Activated naive CD4-positive, alpha-beta T cell treated with anti-CD3 and anti-CD28 coated beads, Interleukin-2, amount 50 U/mL, for 24 hours (primary cell): ENCODE measurements at regions not wholly inside any gene's neighbourhood (a gene's known extent, or its start where the extent isn't known, plus 50 kb on each side); places are given as distances from the start of the nearest gene placed in this dataset.

ENCODE experiments used
- H3K27ac Mint-ChIP-seq: one replicate; pipeline ENCODE4 v1.8.0; 2021; ENCODE audit warnings: mild to moderate bottlenecking, mixed read lengths
- H3K27me3 Mint-ChIP-seq: one replicate; pipeline ENCODE4 v1.8.0; 2021; ENCODE audit warnings: mixed read lengths
- H3K36me3 Mint-ChIP-seq: one replicate; pipeline ENCODE4 v1.8.0; 2021; ENCODE audit warnings: mixed read lengths
- H3K4me1 Mint-ChIP-seq: one replicate; pipeline ENCODE4 v1.8.0; 2021; ENCODE audit warnings: mixed read lengths
- H3K4me3 Mint-ChIP-seq: one replicate; pipeline ENCODE4 v1.8.0; 2021; ENCODE audit warnings: mild to moderate bottlenecking, mixed read lengths
- H3K9me3 Mint-ChIP-seq: one replicate; pipeline ENCODE4 v1.8.0; 2021; ENCODE audit warnings: mixed read lengths

GRCh38 chr9:73541923-73542322, 390.3 kb downstream of the ANXA1 start:
- no peak overlapping the region for H3K4me3 Mint-ChIP-seq
- H3K27me3 Mint-ChIP-seq: no peaks in the 10 kb centered on the region
- H3K36me3 Mint-ChIP-seq: no peaks in the 10 kb centered on the region
- H3K27ac Mint-ChIP-seq: no peak overlapping the region
- no peaks in the 10 kb centered on the region for H3K9me3 Mint-ChIP-seq
- H3K4me1 Mint-ChIP-seq: no peaks in the 10 kb centered on the region

GRCh38 chr9:73543727-73544126, 392.1 kb downstream of the ANXA1 start:
- Mint-ChIP-seq H3K9me3 (no peaks in the 10 kb centered on the region), H3K4me1 (no peaks in the 10 kb centered on the region), H3K27ac (no peak overlapping the region), H3K36me3 (no peaks in the 10 kb centered on the region), H3K27me3 (no peaks in the 10 kb centered on the region), H3K4me3 (no peak overlapping the region)

- H3K4me3 Mint-ChIP-seq: no peak overlapping the region
- H3K27me3 Mint-ChIP-seq: no peaks in the 10 kb centered on the region
- H3K27ac Mint-ChIP-seq: no peak overlapping the region
- H3K36me3 Mint-ChIP-seq: no peaks in the 10 kb centered on the region
- H3K4me1 Mint-ChIP-seq: no peaks in the 10 kb centered on the region
- peaks cover 6% of the 10 kb centered on the region for H3K9me3 Mint-ChIP-seq
Measured at GRCh38 chr9:73548201-73548600, 396.5 kb downstream of the ANXA1 start.

- Mint-ChIP-seq H3K27me3 (no peaks in the 10 kb centered on the region), H3K4me3 (no peak overlapping the region), H3K4me1 (no peaks in the 10 kb centered on the region), H3K36me3 (no peaks in the 10 kb centered on the region), H3K9me3 (peaks cover 8% of the 10 kb centered on the region), H3K27ac (no peak overlapping the region)
Measured at GRCh38 chr9:73549991-73550390, 398.3 kb downstream of the ANXA1 start.

GRCh38 chr9:73553295-73553694, 401.6 kb downstream of the ANXA1 start:
- Mint-ChIP-seq H3K9me3 (peaks cover 8% of the 10 kb centered on the region), H3K4me3 (no peak overlapping the region), H3K4me1 (no peaks in the 10 kb centered on the region), H3K27ac (no peak overlapping the region), H3K36me3 (no peaks in the 10 kb centered on the region), H3K27me3 (no peaks in the 10 kb centered on the region)

GRCh38 chr9:73558471-73558870, 406.8 kb downstream of the ANXA1 start:
- Mint-ChIP-seq H3K4me1 (no peaks in the 10 kb centered on the region), H3K27ac (no peak overlapping the region), H3K36me3 (no peaks in the 10 kb centered on the region), H3K4me3 (no peak overlapping the region), H3K27me3 (no peaks in the 10 kb centered on the region), H3K9me3 (peaks cover 5% of the 10 kb centered on the region)

- Mint-ChIP-seq H3K36me3 (no peaks in the 10 kb centered on the region), H3K9me3 (peaks cover 5% of the 10 kb centered on the region), H3K4me3 (no peak overlapping the region), H3K27ac (no peak overlapping the region), H3K4me1 (no peaks in the 10 kb centered on the region), H3K27me3 (no peaks in the 10 kb centered on the region)
Measured at GRCh38 chr9:73565026-73565425, 413.4 kb downstream of the ANXA1 start.

- Mint-ChIP-seq H3K27me3 (no peaks in the 10 kb centered on the region), H3K27ac (no peak overlapping the region), H3K9me3 (peaks cover 5% of the 10 kb centered on the region), H3K36me3 (no peaks in the 10 kb centered on the region), H3K4me1 (no peaks in the 10 kb centered on the region), H3K4me3 (no peak overlapping the region)
Measured at GRCh38 chr9:73565833-73566465, 414.3 kb downstream of the ANXA1 start.

GRCh38 chr9:73566627-73567026, 415.0 kb downstream of the ANXA1 start:
- Mint-ChIP-seq H3K27ac (no peak overlapping the region), H3K4me3 (no peak overlapping the region), H3K36me3 (no peaks in the 10 kb centered on the region), H3K9me3 (peaks cover 5% of the 10 kb centered on the region), H3K4me1 (no peaks in the 10 kb centered on the region), H3K27me3 (no peaks in the 10 kb centered on the region)

- Mint-ChIP-seq H3K4me1 (no peaks in the 10 kb centered on the region), H3K9me3 (no peaks in the 10 kb centered on the region), H3K27me3 (no peaks in the 10 kb centered on the region), H3K36me3 (no peaks in the 10 kb centered on the region), H3K27ac (no peak overlapping the region), H3K4me3 (no peak overlapping the region)
Measured at GRCh38 chr9:73573235-73573634, 421.6 kb downstream of the ANXA1 start.

GRCh38 chr9:73575101-73576060, 423.7 kb downstream of the ANXA1 start:
- H3K27ac Mint-ChIP-seq: no peak overlapping the region
- H3K27me3 Mint-ChIP-seq: no peaks in the 10 kb centered on the region
- no peak overlapping the region for H3K4me3 Mint-ChIP-seq
- H3K9me3 Mint-ChIP-seq: no peaks in the 10 kb centered on the region
- H3K4me1 Mint-ChIP-seq: no peaks in the 10 kb centered on the region
- no peaks in the 10 kb centered on the region for H3K36me3 Mint-ChIP-seq

- no peak overlapping the region for H3K27ac Mint-ChIP-seq
- H3K4me3 Mint-ChIP-seq: no peak overlapping the region
- no peaks in the 10 kb centered on the region for H3K4me1 Mint-ChIP-seq
- no peaks in the 10 kb centered on the region for H3K9me3 Mint-ChIP-seq
- H3K36me3 Mint-ChIP-seq: no peaks in the 10 kb centered on the region
- H3K27me3 Mint-ChIP-seq: no peaks in the 10 kb centered on the region
Measured at GRCh38 chr9:73577848-73578247, 426.2 kb downstream of the ANXA1 start.

GRCh38 chr9:73579823-73580222, 428.2 kb downstream of the ANXA1 start:
- Mint-ChIP-seq H3K4me3 (no peak overlapping the region), H3K4me1 (no peaks in the 10 kb centered on the region), H3K27me3 (no peaks in the 10 kb centered on the region), H3K36me3 (no peaks in the 10 kb centered on the region), H3K27ac (no peak overlapping the region), H3K9me3 (no peaks in the 10 kb centered on the region)

- H3K36me3 Mint-ChIP-seq: no peaks in the 10 kb centered on the region
- no peak overlapping the region for H3K4me3 Mint-ChIP-seq
- H3K9me3 Mint-ChIP-seq: peaks cover 3% of the 10 kb centered on the region
- H3K4me1 Mint-ChIP-seq: no peaks in the 10 kb centered on the region
- no peak overlapping the region for H3K27ac Mint-ChIP-seq
- no peaks in the 10 kb centered on the region for H3K27me3 Mint-ChIP-seq
Measured at GRCh38 chr9:73583576-73583975, 431.9 kb downstream of the ANXA1 start.

GRCh38 chr9:73595036-73595545, 443.4 kb downstream of the ANXA1 start:
- Mint-ChIP-seq H3K27me3 (no peaks in the 10 kb centered on the region), H3K36me3 (no peaks in the 10 kb centered on the region), H3K9me3 (no peaks in the 10 kb centered on the region), H3K4me3 (no peak overlapping the region), H3K4me1 (no peaks in the 10 kb centered on the region), H3K27ac (no peak overlapping the region)

- Mint-ChIP-seq H3K36me3 (no peaks in the 10 kb centered on the region), H3K9me3 (no peaks in the 10 kb centered on the region), H3K27me3 (no peaks in the 10 kb centered on the region), H3K4me3 (no peak overlapping the region), H3K4me1 (no peaks in the 10 kb centered on the region), H3K27ac (no peak overlapping the region)
Measured at GRCh38 chr9:73596321-73596720, 444.7 kb downstream of the ANXA1 start.
